Lower leg skin (tissue), 3 donors: ENCODE measurements at regions not wholly inside any gene's neighbourhood (a gene's known extent, or its start where the extent isn't known, plus 50 kb on each side); places are given as distances from the start of the nearest gene placed in this dataset.

Experiments
- CTCF ChIP-seq, 3 donors: fragments of 450-650 bp; IDR thresholded peaks; one replicate each; pipeline ENCODE4 v1.5.1; 2016; ENCODE audit warnings: antibody characterized with exemption in 3 of 3, mild to moderate bottlenecking in 3 of 3, moderate library complexity in 2 of 3
- POLR2A ChIP-seq, 2 donors: fragments of 450-650 bp; IDR thresholded peaks; one replicate each; pipeline ENCODE4 v1.6.1; 2016 to 2017; ENCODE audit warnings: antibody characterized with exemption in 2 of 2, mild to moderate bottlenecking in 1 of 2, moderate library complexity in 1 of 2

GRCh38 chr7:407721-408539, 111.7 kb downstream of the PDGFA start:
- TF ChIP-seq POLR2A (IDR thresholded peaks at IDR 0.05) (no peak), CTCF (IDR thresholded peaks at IDR 0.05) (no peak)
